Endodermal cell (in vitro differentiated cells): ENCODE measurements at regions not wholly inside any gene's neighbourhood (a gene's known extent, or its start where the extent isn't known, plus 50 kb on each side); places are given as distances from the start of the nearest gene placed in this dataset.
A peak's percentile ranks its signal among the peaks of the same experiment; 100 is the strongest.

Experiments used
- DNase-seq: peaks from one replicate; pipeline ENCODE4 v3.0.0-alpha.2; 2017
- H3K27ac ChIP-seq: 2 replicates; pipeline ENCODE4 v1.5.1; 2013; ENCODE audit warnings: mild to moderate bottlenecking, low read depth, low read length, moderate library complexity
- H3K27me3 ChIP-seq: 2 replicates; pipeline ENCODE4 v1.6.1; 2013; ENCODE audit warnings: mild to moderate bottlenecking, low read length, moderate library complexity; ENCODE audit not compliant: insufficient read depth, control insufficient read depth, poor library complexity, severe bottlenecking
- H3K36me3 ChIP-seq: 2 replicates; pipeline ENCODE4 v1.7.0; 2013; ENCODE audit warnings: mild to moderate bottlenecking, low read length, moderate library complexity; ENCODE audit not compliant: control insufficient read depth, insufficient read depth
- H3K4me1 ChIP-seq: one replicate; pipeline ENCODE4 v1.7.0; 2013; ENCODE audit warnings: low read length; ENCODE audit not compliant: control insufficient read depth, insufficient read depth
- H3K4me3 ChIP-seq: 2 replicates; pipeline ENCODE4 v1.5.1; 2013; ENCODE audit warnings: mild to moderate bottlenecking, low read length, moderate library complexity
- H3K9ac ChIP-seq: 2 replicates; pipeline ENCODE4 v1.6.1; 2013; ENCODE audit warnings: mild to moderate bottlenecking, low read length, moderate library complexity; ENCODE audit not compliant: poor library complexity, severe bottlenecking; ENCODE audit errors: extremely low read depth
- H3K9me3 ChIP-seq: 2 replicates; pipeline ENCODE4 v1.6.1; 2013; ENCODE audit warnings: mild to moderate bottlenecking, low read length, moderate library complexity; ENCODE audit not compliant: control insufficient read depth
- H3K27ac Mint-ChIP-seq: 2 replicates; pipeline ENCODE4 v1.8.0; 2020; ENCODE audit warnings: mixed read lengths
- H3K27me3 Mint-ChIP-seq: 2 replicates; pipeline ENCODE4 v1.8.0; 2021; ENCODE audit warnings: mild to moderate bottlenecking, mixed read lengths; ENCODE audit not compliant: insufficient read depth
- H3K36me3 Mint-ChIP-seq: 2 replicates; pipeline ENCODE4 v1.8.0; 2020; ENCODE audit warnings: low read depth, mixed read lengths
- H3K4me1 Mint-ChIP-seq: 2 replicates; pipeline ENCODE4 v1.8.0; 2020; ENCODE audit warnings: mixed read lengths
- H3K4me3 Mint-ChIP-seq: 2 replicates; pipeline ENCODE4 v1.8.0; 2020; ENCODE audit warnings: mild to moderate bottlenecking, moderate library complexity, mixed read lengths
- H3K9me3 Mint-ChIP-seq: 2 replicates; pipeline ENCODE4 v1.8.0; 2020; ENCODE audit warnings: mild to moderate bottlenecking, mixed read lengths
- CTCF ChIP-seq: fragments of 200-600 bp; sonication (generic); conservative IDR thresholded peaks from 2 replicates; pipeline ENCODE4 v1.5.0; 2021; ENCODE audit warnings: antibody characterized with exemption, mild to moderate bottlenecking
- WGBS, 2 experiments: methylation state at CpG; one replicate each; pipeline versions ENCODE4 v1.1.5 to v1.1.7; 2013; ENCODE audit warnings: missing lambda C conversion rate in 2 of 2, mixed read lengths in 1 of 2; ENCODE audit not compliant: insufficient coverage in 1 of 2, insufficient read length in 1 of 2; 5-methylcytosine and 5-hydroxymethylcytosine counted together

- peaks cover 5% of the 10 kb centered on the region for H3K27me3 Mint-ChIP-seq
- H3K4me3 ChIP-seq: no peak overlapping the region
- no peak overlapping the region for H3K4me3 Mint-ChIP-seq
Observed at GRCh38 chr14:94940263-94940993, 170.5 kb upstream of the GSC start.

DNA sequence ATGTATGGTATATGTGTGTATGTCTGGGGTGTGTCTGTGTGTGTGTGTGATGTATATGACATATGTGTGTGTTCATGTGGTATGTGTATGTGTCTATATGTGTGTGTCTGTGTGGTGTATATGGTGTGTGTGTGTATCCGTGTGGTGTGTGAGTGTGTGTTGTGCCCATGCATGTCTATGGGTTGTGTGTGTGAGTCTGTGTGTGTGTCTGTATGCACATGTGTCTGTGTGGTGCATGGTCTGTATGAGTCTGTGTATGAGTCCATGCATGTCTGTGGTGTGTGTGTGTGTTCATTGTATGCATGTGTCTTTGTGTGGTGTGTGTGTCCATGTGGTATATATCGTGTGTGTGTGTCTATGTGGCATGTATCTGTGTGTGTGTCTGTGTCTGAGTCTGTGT, 168.1 kb upstream of the GSC start:
- Histone ChIP-seq H3K4me1 (no peaks in the 10 kb centered on the region), H3K9me3 (no peaks in the 10 kb centered on the region), H3K4me3 (no peak overlapping the region), H3K36me3 (no peaks in the 10 kb centered on the region), H3K9ac (no peak overlapping the region), H3K27ac (no peak overlapping the region), H3K27me3 (no peaks in the 10 kb centered on the region)
- TF ChIP-seq CTCF: no peak
- Mint-ChIP-seq H3K9me3 (no peaks in the 10 kb centered on the region), H3K4me1 (no peaks in the 10 kb centered on the region), H3K36me3 (no peaks in the 10 kb centered on the region), H3K4me3 (no peak overlapping the region), H3K27ac (no peak overlapping the region), H3K27me3 (peaks cover 2% of the 10 kb centered on the region)
- no peak for DNase-seq
- 88 to 100% methylated on average over 1 to 2 of the region's 2 CpGs for WGBS, 2 experiments

More at GRCh38 chr14:94940263-94940993, 170.5 kb upstream of the GSC start:
- Histone ChIP-seq H3K9me3 (no peaks in the 10 kb centered on the region), H3K9ac (no peak overlapping the region), H3K4me1 (no peaks in the 10 kb centered on the region), H3K36me3 (no peaks in the 10 kb centered on the region), H3K27ac (no peak overlapping the region), H3K27me3 (no peaks in the 10 kb centered on the region)
- DNase-seq: no peak
- WGBS, 2 experiments: 84 to 87% methylated on average over 5 to 11 of the region's 11 CpGs
- H3K27ac Mint-ChIP-seq: no peak overlapping the region
- no peak for TF ChIP-seq CTCF
- no peaks in the 10 kb centered on the region for H3K4me1 Mint-ChIP-seq
- no peaks in the 10 kb centered on the region for H3K9me3 Mint-ChIP-seq
- H3K36me3 Mint-ChIP-seq: no peaks in the 10 kb centered on the region

- H3K9ac ChIP-seq: no peak overlapping the region
- no peaks in the 10 kb centered on the region for H3K27me3 ChIP-seq
- H3K27ac ChIP-seq: peak overlapping the region; percentile 51
Observed at GRCh38 chr14:94936901-94937685, 167.2 kb upstream of the GSC start.

More at GRCh38 chr14:94936901-94937685, 167.2 kb upstream of the GSC start:
- Mint-ChIP-seq H3K27ac (no peak overlapping the region), H3K27me3 (peaks cover 4% of the 10 kb centered on the region), H3K4me1 (no peaks in the 10 kb centered on the region), H3K4me3 (no peak overlapping the region), H3K36me3 (no peaks in the 10 kb centered on the region), H3K9me3 (no peaks in the 10 kb centered on the region)
- TF ChIP-seq CTCF: no peak
- no peak for DNase-seq
- 90 to 93% methylated on average over 16 to 24 of the region's 24 CpGs for WGBS, 2 experiments
- Histone ChIP-seq H3K36me3 (no peaks in the 10 kb centered on the region), H3K4me1 (no peaks in the 10 kb centered on the region), H3K4me3 (no peak overlapping the region), H3K9me3 (no peaks in the 10 kb centered on the region)
